ENCODE measurements at regions not wholly inside any gene's neighbourhood (a gene's known extent, or its start where the extent isn't known, plus 50 kb on each side); places are given as distances from the start of the nearest gene placed in this dataset.
"Not testable (repeated sequence)": the region's sequence is repeated elsewhere in the genome, so short reads cannot be mapped to it uniquely, and the experiment has no call there.

GRCh38 chr20:39961637-39962244, 727.3 kb downstream of the MAFB start:
- H3K27me3 ChIP-seq (ENCODE audit: insufficient read depth, poor library complexity, severe bottlenecking): no peaks in the 10 kb centered on the region
- H3K27ac ChIP-seq (replicated peaks): no peak overlapping the region
- DNase-seq (ENCODE audit: low read depth in 1 of 2, low spot score in 1 of 2): no peak
- TF ChIP-seq GABPA (IDR thresholded peaks at IDR 0.05; ENCODE audit: low read depth) (no peak), CTCF (IDR thresholded peaks at IDR 0.05; ENCODE audit: insufficient read depth, low read length) (no peak), POLR2AphosphoS5 (IDR thresholded peaks at IDR 0.05; ENCODE audit: low read depth) (no peak), SPI1 (IDR thresholded peaks at IDR 0.05; ENCODE audit: borderline replicate concordance, low read depth) (no peak), REST (IDR thresholded peaks at IDR 0.05; ENCODE audit: insufficient replicate concordance, low read depth) (no peak)
- H3K4me3 ChIP-seq (replicated peaks; ENCODE audit: insufficient read depth, low read length): no peak overlapping the region

GRCh38 chr20:39960522-39961428, 728.3 kb downstream of the MAFB start:
- DNase-seq (ENCODE audit: low read depth in 1 of 2, low spot score in 1 of 2): no peak
- TF ChIP-seq CTCF (IDR thresholded peaks at IDR 0.05; ENCODE audit: insufficient read depth, low read length) (no peak), GABPA (IDR thresholded peaks at IDR 0.05; ENCODE audit: low read depth) (no peak), SPI1 (IDR thresholded peaks at IDR 0.05; ENCODE audit: borderline replicate concordance, low read depth) (no peak), REST (IDR thresholded peaks at IDR 0.05; ENCODE audit: insufficient replicate concordance, low read depth) (no peak), POLR2AphosphoS5 (IDR thresholded peaks at IDR 0.05; ENCODE audit: low read depth) (no peak)
- no peak overlapping the region for H3K4me3 ChIP-seq (replicated peaks; ENCODE audit: insufficient read depth, low read length)
- H3K27ac ChIP-seq (replicated peaks): no peak overlapping the region
- no peaks in the 10 kb centered on the region for H3K27me3 ChIP-seq (ENCODE audit: insufficient read depth, poor library complexity, severe bottlenecking)

GRCh38 chr20:39957911-39958310, 731.1 kb downstream of the MAFB start:
- not testable (repeated sequence) for H3K4me3 ChIP-seq (replicated peaks; ENCODE audit: insufficient read depth, low read length); H3K27ac ChIP-seq (replicated peaks); H3K27me3 ChIP-seq (ENCODE audit: insufficient read depth, poor library complexity, severe bottlenecking); DNase-seq (ENCODE audit: low read depth in 1 of 2, low spot score in 1 of 2)

GRCh38 chr20:39954621-39955020, 734.4 kb downstream of the MAFB start:
- DNase-seq (ENCODE audit: low read depth in 1 of 2, low spot score in 1 of 2): no peak
- TF ChIP-seq CTCF (IDR thresholded peaks at IDR 0.05; ENCODE audit: insufficient read depth, low read length): no peak
- no peak for TF ChIP-seq POLR2AphosphoS5 (IDR thresholded peaks at IDR 0.05; ENCODE audit: low read depth)
- TF ChIP-seq REST (IDR thresholded peaks at IDR 0.05; ENCODE audit: insufficient replicate concordance, low read depth): no peak
- TF ChIP-seq SPI1 (IDR thresholded peaks at IDR 0.05; ENCODE audit: borderline replicate concordance, low read depth): no peak
- no peak for TF ChIP-seq GABPA (IDR thresholded peaks at IDR 0.05; ENCODE audit: low read depth)
- Histone ChIP-seq H3K27me3 (ENCODE audit: insufficient read depth, poor library complexity, severe bottlenecking) (no peaks in the 10 kb centered on the region), H3K27ac (replicated peaks) (no peak overlapping the region), H3K4me3 (replicated peaks; ENCODE audit: insufficient read depth, low read length) (no peak overlapping the region)
